ENCODE measurements at regions not wholly inside any gene's neighbourhood (a gene's known extent, or its start where the extent isn't known, plus 50 kb on each side); places are given as distances from the start of the nearest gene placed in this dataset.

DNA sequence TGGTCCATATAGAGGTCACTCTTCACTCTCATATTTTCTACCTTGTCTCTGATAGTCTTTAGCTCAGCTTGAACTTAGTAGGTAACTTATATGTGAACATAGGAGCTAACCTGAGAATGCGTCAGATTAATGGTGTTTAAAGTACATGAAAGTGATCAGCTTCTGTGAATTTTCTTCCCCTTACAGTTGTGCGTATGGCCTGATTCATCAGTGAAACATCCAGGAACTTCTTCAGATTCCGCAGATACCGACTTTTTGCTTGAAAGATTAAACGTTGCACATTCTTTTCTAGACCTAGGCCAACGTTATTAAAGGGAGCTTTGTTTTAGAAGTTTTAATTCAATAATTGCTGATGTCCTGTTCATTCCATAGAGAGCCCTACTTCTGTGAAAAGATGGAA lies 1945.1 kb upstream of the SEL1L start:
- DNase-seq (ENCODE audit: extremely low spot score): no peak
- ChIA-PET CTCF (no interaction called here), POLR2A (no interaction called here)
- TF ChIP-seq ZNF384 (IDR thresholded peaks at IDR 0.05): no peak

DNA sequence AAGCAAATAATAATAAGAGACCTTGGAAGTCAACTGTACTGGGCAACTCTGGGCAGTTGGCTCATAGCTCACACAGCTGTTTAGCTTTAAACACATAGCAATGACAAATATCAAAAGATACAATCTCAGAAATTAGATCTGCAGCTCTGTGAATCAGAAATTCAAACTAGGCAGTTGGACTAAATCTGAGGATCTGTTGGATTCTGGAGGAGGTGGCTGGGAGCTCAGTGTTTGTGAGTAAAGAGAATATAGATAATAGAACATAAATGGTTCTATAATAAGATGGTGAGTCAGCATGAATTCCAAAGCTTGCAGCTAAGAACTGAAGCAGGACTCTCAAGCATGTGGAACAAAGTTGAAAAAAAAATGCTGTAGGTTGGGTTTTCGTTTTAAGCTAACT lies 1949.4 kb upstream of the SEL1L start:
- ChIA-PET POLR2A (no interaction called here), CTCF (no interaction called here)
- no peak for DNase-seq (ENCODE audit: extremely low spot score)
- TF ChIP-seq SP1 (IDR thresholded peaks at IDR 0.05) (no peak), BHLHE40 (IDR thresholded peaks at IDR 0.05; ENCODE audit: borderline replicate concordance) (no peak), FOXA1 (IDR thresholded peaks at IDR 0.05) (no peak), ZNF384 (IDR thresholded peaks at IDR 0.05) (no peak), L3MBTL2 (conservative IDR thresholded peaks at IDR 0.05) (no peak), CTBP1 (IDR thresholded peaks at IDR 0.05; ENCODE audit: borderline replicate concordance) (no peak)

DNA sequence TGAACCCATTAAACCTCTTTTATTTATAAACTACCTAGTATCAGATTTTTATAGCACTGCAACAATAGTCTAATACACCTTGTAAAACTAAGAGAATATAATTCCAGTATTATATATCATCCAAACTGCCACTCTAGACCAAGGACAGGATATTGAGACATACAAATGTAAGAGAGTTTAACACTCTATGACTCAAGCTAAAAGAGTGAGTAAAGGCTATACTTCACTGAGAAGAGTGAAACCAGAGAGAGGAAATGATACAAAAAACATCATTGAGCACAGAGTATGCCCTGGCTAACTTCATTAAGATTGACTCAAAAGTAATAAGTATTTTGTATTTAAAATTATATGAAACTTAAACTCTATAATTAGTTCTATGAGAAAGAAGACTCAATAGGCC lies 1951.9 kb upstream of the SEL1L start:
- TF ChIP-seq ELF4 (IDR thresholded peaks at IDR 0.05): no peak
- no peak for TF ChIP-seq SP1 (IDR thresholded peaks at IDR 0.05)
- no peak for TF ChIP-seq FOXA1 (IDR thresholded peaks at IDR 0.05)
- POLR2A ChIA-PET: no interaction called here
- no peak for DNase-seq (ENCODE audit: extremely low spot score)
- CTCF ChIA-PET: no interaction called here

DNA sequence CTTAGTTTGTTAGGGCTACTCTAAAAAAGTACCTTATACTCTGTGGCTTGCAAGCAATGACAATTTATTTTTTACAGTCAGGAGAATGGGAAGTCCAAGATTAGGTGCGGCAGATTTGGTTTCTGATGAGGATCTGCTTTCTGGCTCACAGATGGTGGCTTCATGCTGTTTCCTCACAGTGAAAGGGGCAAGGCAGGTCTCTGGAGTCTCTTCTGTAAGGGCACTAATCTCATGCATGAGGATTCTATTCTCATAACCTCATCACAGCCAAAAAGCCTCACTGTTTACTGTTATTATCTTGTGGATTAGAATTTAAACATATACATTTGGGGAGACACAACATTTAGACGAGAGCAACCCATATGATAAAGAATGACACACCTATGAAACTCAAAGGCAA lies 1957.4 kb upstream of the SEL1L start:
- ChIA-PET CTCF (no interaction called here), POLR2A (no interaction called here)
- TF ChIP-seq SP1 (IDR thresholded peaks at IDR 0.05) (no peak), L3MBTL2 (conservative IDR thresholded peaks at IDR 0.05) (no peak), ARNT (IDR thresholded peaks at IDR 0.05) (no peak), FOXM1 (IDR thresholded peaks at IDR 0.05; ENCODE audit: borderline replicate concordance) (no peak)
- DNase-seq (ENCODE audit: extremely low spot score): no peak

DNA sequence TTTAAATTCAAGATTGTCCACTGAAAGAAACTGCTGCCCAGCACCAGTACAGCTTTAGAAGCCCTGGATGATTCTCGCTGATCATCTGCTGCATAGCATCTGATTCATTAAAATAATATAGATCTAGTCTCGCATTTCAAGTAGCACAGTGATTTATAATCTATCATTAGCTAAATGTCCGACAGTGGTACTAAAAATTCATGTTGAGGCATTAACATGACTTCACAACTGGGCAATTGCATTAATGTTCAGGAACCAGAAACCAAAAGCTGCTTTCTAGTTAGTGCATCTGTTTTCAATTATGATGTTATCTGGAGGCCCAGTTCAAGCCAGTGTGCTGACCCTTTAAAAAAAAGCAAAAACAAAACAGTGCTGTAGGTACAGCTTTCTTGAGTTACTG lies 1987.2 kb upstream of the SEL1L start:
- TF ChIP-seq NFRKB (IDR thresholded peaks at IDR 0.05): no peak
- TF ChIP-seq HDGF (IDR thresholded peaks at IDR 0.05; ENCODE audit: borderline replicate concordance): no peak
- no peak for TF ChIP-seq TARDBP (IDR thresholded peaks at IDR 0.05)
- no peak for TF ChIP-seq ARNT (IDR thresholded peaks at IDR 0.05)
- TF ChIP-seq FOXK2 (IDR thresholded peaks at IDR 0.05): no peak
- no peak for TF ChIP-seq L3MBTL2 (conservative IDR thresholded peaks at IDR 0.05)
- TF ChIP-seq CTBP1 (IDR thresholded peaks at IDR 0.05; ENCODE audit: borderline replicate concordance): no peak
- no peak for TF ChIP-seq BHLHE40 (IDR thresholded peaks at IDR 0.05; ENCODE audit: borderline replicate concordance)
- TF ChIP-seq SUZ12 (IDR thresholded peaks at IDR 0.05): no peak
- no peak for TF ChIP-seq FOXA1 (IDR thresholded peaks at IDR 0.05)
- TF ChIP-seq ZNF384 (IDR thresholded peaks at IDR 0.05): no peak
- TF ChIP-seq SP1 (IDR thresholded peaks at IDR 0.05): no peak
- POLR2A ChIA-PET: no interaction called here

DNA sequence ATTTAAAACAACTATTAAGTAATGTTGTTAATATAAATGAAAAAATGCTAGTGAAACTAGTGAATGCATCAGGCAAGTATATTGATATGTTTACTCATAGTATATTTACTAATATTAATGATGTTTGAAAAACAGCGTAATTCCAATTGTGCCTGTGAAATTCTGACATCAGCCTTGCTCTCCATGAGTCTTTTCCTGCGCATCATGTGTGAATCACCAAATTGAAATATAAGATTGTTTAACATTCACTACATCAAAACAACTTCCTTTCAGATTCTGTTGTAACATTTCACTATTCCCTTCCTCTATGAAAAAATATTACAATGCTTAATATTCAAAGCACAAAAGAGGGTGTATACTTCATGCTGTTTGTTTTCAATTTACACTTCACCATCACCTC lies 1995.9 kb upstream of the SEL1L start:
- DNase-seq (ENCODE audit: extremely low spot score): no peak
- ChIA-PET POLR2A (no interaction called here), CTCF (no interaction called here)
- TF ChIP-seq BHLHE40 (IDR thresholded peaks at IDR 0.05; ENCODE audit: borderline replicate concordance) (no peak), FOXK2 (IDR thresholded peaks at IDR 0.05) (no peak), TARDBP (IDR thresholded peaks at IDR 0.05) (no peak), NFRKB (IDR thresholded peaks at IDR 0.05) (no peak), CTBP1 (IDR thresholded peaks at IDR 0.05; ENCODE audit: borderline replicate concordance) (no peak), LEF1 (IDR thresholded peaks at IDR 0.05; ENCODE audit: borderline replicate concordance) (no peak), SP1 (IDR thresholded peaks at IDR 0.05) (no peak), ZNF384 (IDR thresholded peaks at IDR 0.05) (no peak), ELF4 (IDR thresholded peaks at IDR 0.05) (no peak), SUZ12 (IDR thresholded peaks at IDR 0.05) (no peak), FOXM1 (IDR thresholded peaks at IDR 0.05; ENCODE audit: borderline replicate concordance) (no peak), ARNT (IDR thresholded peaks at IDR 0.05) (no peak), L3MBTL2 (conservative IDR thresholded peaks at IDR 0.05) (no peak), FOXA1 (IDR thresholded peaks at IDR 0.05) (no peak), HDGF (IDR thresholded peaks at IDR 0.05; ENCODE audit: borderline replicate concordance) (no peak)
- TF ChIP-seq, protein P1, sequence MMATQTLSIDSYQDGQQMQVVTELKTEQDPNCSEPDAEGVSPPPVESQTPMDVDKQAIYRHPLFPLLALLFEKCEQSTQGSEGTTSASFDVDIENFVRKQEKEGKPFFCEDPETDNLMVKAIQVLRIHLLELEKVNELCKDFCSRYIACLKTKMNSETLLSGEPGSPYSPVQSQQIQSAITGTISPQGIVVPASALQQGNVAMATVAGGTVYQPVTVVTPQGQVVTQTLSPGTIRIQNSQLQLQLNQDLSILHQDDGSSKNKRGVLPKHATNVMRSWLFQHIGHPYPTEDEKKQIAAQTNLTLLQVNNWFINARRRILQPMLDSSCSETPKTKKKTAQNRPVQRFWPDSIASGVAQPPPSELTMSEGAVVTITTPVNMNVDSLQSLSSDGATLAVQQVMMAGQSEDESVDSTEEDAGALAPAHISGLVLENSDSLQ (IDR thresholded peaks at IDR 0.05): no peak

More for the DNA sequence above, 1987.2 kb upstream of the SEL1L start:
- no peak for DNase-seq (ENCODE audit: extremely low spot score)
- CTCF ChIA-PET: no interaction called here

DNA sequence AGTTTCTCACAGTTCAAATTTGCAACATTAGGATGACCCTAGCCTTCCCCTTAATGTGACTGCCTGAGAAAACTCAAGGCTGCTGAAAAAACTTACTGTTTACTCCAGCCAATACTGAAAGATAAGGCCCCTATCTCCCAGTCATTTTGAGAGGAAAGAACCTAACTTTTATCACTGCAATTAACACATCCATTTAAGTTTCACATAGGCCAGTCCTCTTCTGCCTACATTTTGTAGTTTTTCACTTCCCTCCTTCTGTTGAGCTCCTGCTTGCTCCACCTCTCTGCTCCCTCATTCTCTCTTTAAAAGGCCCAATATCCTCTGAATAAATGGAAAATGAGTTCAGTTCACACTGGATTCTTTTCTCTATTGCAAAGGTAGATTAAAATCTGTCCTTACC lies 1996.2 kb upstream of the FLRT2 start:
- DNase-seq (ENCODE audit: extremely low spot score): no peak
- CTCF ChIA-PET: no interaction called here
- TF ChIP-seq SP1 (IDR thresholded peaks at IDR 0.05) (no peak), ELF4 (IDR thresholded peaks at IDR 0.05) (no peak), BHLHE40 (IDR thresholded peaks at IDR 0.05; ENCODE audit: borderline replicate concordance) (no peak), FOXM1 (IDR thresholded peaks at IDR 0.05; ENCODE audit: borderline replicate concordance) (no peak), CTBP1 (IDR thresholded peaks at IDR 0.05; ENCODE audit: borderline replicate concordance) (no peak), FOXK2 (IDR thresholded peaks at IDR 0.05) (no peak), SUZ12 (IDR thresholded peaks at IDR 0.05) (no peak), L3MBTL2 (conservative IDR thresholded peaks at IDR 0.05) (no peak), LEF1 (IDR thresholded peaks at IDR 0.05; ENCODE audit: borderline replicate concordance) (no peak), ARNT (IDR thresholded peaks at IDR 0.05) (no peak)
- TF ChIP-seq, protein P1 (IDR thresholded peaks at IDR 0.05): no peak
- POLR2A ChIA-PET: no interaction called here

DNA sequence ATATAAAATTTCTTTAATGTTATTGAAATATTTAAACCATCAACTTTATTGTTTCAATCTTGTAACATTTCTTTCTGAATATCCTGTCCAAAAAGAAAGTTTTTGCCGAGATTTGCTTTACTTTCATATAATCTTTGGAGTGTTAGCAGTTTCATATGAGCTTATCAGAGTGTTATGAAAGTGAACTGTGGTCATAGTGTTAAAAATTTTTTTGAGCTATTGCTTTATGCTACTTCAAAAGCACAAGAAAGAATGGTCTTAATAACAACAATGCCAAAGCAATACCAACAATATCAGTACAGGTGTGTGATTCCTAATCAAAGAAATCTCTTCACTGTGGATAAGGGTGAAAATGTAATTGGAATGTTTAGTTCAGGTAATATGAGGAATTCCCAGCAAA lies 1994.9 kb upstream of the FLRT2 start:
- no peak for TF ChIP-seq BHLHE40 (IDR thresholded peaks at IDR 0.05; ENCODE audit: borderline replicate concordance)
- DNase-seq (ENCODE audit: extremely low spot score): no peak
- POLR2A ChIA-PET: no interaction called here
- CTCF ChIA-PET: no interaction called here
